ENCODE measurements at regions not wholly inside any gene's neighbourhood (a gene's known extent, or its start where the extent isn't known, plus 50 kb on each side); places are given as distances from the start of the nearest gene placed in this dataset.

- no peak for TF ChIP-seq CTCF (IDR thresholded peaks at IDR 0.05)
- TF ChIP-seq POLR2A (IDR thresholded peaks at IDR 0.05) = no peak
Observed at GRCh38 chr9:74016004-74016403, 481.1 kb upstream of the RORB start.

All from testis (tissue), 2 donors.